ENCODE measurements at regions not wholly inside any gene's neighbourhood (a gene's known extent, or its start where the extent isn't known, plus 50 kb on each side); places are given as distances from the start of the nearest gene placed in this dataset.

- peak; percentile 76 for DNase-seq (ENCODE audit: low read depth, low spot score)
- in situ Hi-C loops (cut with HindIII; ENCODE audit: low sequenced_read_pairs) = no loop called here
- no peak overlapping the region for H3K4me3 ChIP-seq (ENCODE audit: low read depth, low read length)
- no peak for TF ChIP-seq CTCF (IDR thresholded peaks at IDR 0.05; ENCODE audit: low read depth, low read length)
Measured at GRCh38 chrX:44036336-44036735, 63.1 kb upstream of the NDP start.

GRCh38 chrX:44035571-44035970, 62.4 kb upstream of the NDP start:
- no peak for TF ChIP-seq CTCF (IDR thresholded peaks at IDR 0.05; ENCODE audit: low read depth, low read length)
- H3K4me3 ChIP-seq (ENCODE audit: low read depth, low read length) = no peak overlapping the region
- in situ Hi-C loops (cut with HindIII; ENCODE audit: low sequenced_read_pairs) = no loop called here
- DNase-seq (ENCODE audit: low read depth, low spot score) = no peak

GRCh38 chrX:44032479-44032878, 59.3 kb upstream of the NDP start:
- no peak for TF ChIP-seq CTCF (IDR thresholded peaks at IDR 0.05; ENCODE audit: low read depth, low read length)
- H3K4me3 ChIP-seq (ENCODE audit: low read depth, low read length) = no peak overlapping the region
- in situ Hi-C loops (cut with HindIII; ENCODE audit: low sequenced_read_pairs) = no loop called here
- DNase-seq (ENCODE audit: low read depth, low spot score) = no peak

GRCh38 chrX:44025555-44025954, 52.4 kb upstream of the NDP start:
- peak; percentile 58 for DNase-seq (ENCODE audit: low read depth, low spot score)
- no peak for TF ChIP-seq CTCF (IDR thresholded peaks at IDR 0.05; ENCODE audit: low read depth, low read length)
- in situ Hi-C loops (cut with HindIII; ENCODE audit: low sequenced_read_pairs) = no loop called here
- H3K4me3 ChIP-seq (ENCODE audit: low read depth, low read length) = no peak overlapping the region

All from astrocyte of the spinal cord (primary cell).